Spinal cord (tissue), 9 donors: ENCODE measurements at regions not wholly inside any gene's neighbourhood (a gene's known extent, or its start where the extent isn't known, plus 50 kb on each side); places are given as distances from the start of the nearest gene placed in this dataset.

Source experiments
- DNase-seq, 6 donors: peaks; one replicate each; pipeline versions ENCODE4 v3.0.0 to v3.0.0-alpha.2; 2013 to 2015; ENCODE audit warnings: low spot score in 6 of 6, low read depth in 4 of 6
- H3K27ac ChIP-seq: one replicate; pipeline ENCODE4 v1.5.1; 2013; ENCODE audit warnings: low read depth, low read length, control low read depth
- H3K27me3 ChIP-seq: one replicate; pipeline ENCODE4 v1.6.1; 2013; ENCODE audit warnings: low read length; ENCODE audit not compliant: control insufficient read depth, insufficient read depth
- H3K36me3 ChIP-seq: one replicate; pipeline ENCODE4 v1.6.1; 2013; ENCODE audit warnings: low read length; ENCODE audit not compliant: control insufficient read depth, insufficient read depth
- H3K4me1 ChIP-seq: one replicate; pipeline ENCODE4 v1.6.1; 2013; ENCODE audit warnings: low read length; ENCODE audit not compliant: control insufficient read depth, insufficient read depth
- H3K4me3 ChIP-seq: one replicate; pipeline ENCODE4 v1.5.1; 2013; ENCODE audit warnings: low read depth, low read length, control low read depth
- H3K9me3 ChIP-seq: one replicate; pipeline ENCODE4 v1.6.1; 2013; ENCODE audit warnings: low read length; ENCODE audit not compliant: control insufficient read depth, insufficient read depth
- WGBS: methylation state at CpG from one replicate; pipeline ENCODE4 v1.1.5; 2013; ENCODE audit warnings: missing lambda C conversion rate; ENCODE audit not compliant: insufficient coverage; 5-methylcytosine and 5-hydroxymethylcytosine counted together
- donor health status: healthy.

- Histone ChIP-seq H3K27me3 (no peaks in the 10 kb centered on the region), H3K9me3 (no peaks in the 10 kb centered on the region), H3K27ac (no peak overlapping the region), H3K4me1 (no peaks in the 10 kb centered on the region), H3K36me3 (no peaks in the 10 kb centered on the region), H3K4me3 (no peak overlapping the region)
- DNase-seq = no peak
- no CpG with 5 or more reads among the region's 5 CpGs for WGBS
Measured at GRCh38 chr6:2360126-2360525, 114.7 kb upstream of the GMDS start.

- Histone ChIP-seq H3K27me3 (no peaks in the 10 kb centered on the region), H3K27ac (peak overlapping the region; percentile 30), H3K4me1 (no peaks in the 10 kb centered on the region), H3K9me3 (no peaks in the 10 kb centered on the region), H3K36me3 (no peaks in the 10 kb centered on the region), H3K4me3 (no peak overlapping the region)
- peak in 1 of 6 donors; percentile 26 for DNase-seq
- no CpG with 5 or more reads among the region's 3 CpGs for WGBS
Measured at GRCh38 chr6:2355150-2355549, 109.7 kb upstream of the GMDS start.

- Histone ChIP-seq H3K9me3 (no peaks in the 10 kb centered on the region), H3K27me3 (no peaks in the 10 kb centered on the region), H3K36me3 (no peaks in the 10 kb centered on the region), H3K4me3 (no peak overlapping the region), H3K27ac (peak overlapping the region; percentile 66), H3K4me1 (no peaks in the 10 kb centered on the region)
- DNase-seq = no peak
- no CpG with 5 or more reads among the region's 6 CpGs for WGBS
Measured at GRCh38 chr6:2354138-2354491, 108.7 kb upstream of the GMDS start.

GRCh38 chr6:2353412-2354137, 108.2 kb upstream of the GMDS start:
- H3K36me3 ChIP-seq = no peaks in the 10 kb centered on the region
- WGBS = 46% methylated on average over 4 of the region's 10 CpGs
- no peak overlapping the region for H3K4me3 ChIP-seq

GRCh38 chr6:2351807-2352431, 106.5 kb upstream of the GMDS start:
- no peaks in the 10 kb centered on the region for H3K4me1 ChIP-seq
- 100% methylated on average over 1 of the region's 4 CpGs for WGBS
- no peaks in the 10 kb centered on the region for H3K9me3 ChIP-seq
- H3K27me3 ChIP-seq = no peaks in the 10 kb centered on the region
- H3K4me3 ChIP-seq = no peak overlapping the region
- no peak for DNase-seq
- H3K27ac ChIP-seq = no peak overlapping the region
- H3K36me3 ChIP-seq = no peaks in the 10 kb centered on the region

More at GRCh38 chr6:2353412-2354137, 108.2 kb upstream of the GMDS start:
- peak; percentile 49 to 92 (median 62) for DNase-seq
- no peaks in the 10 kb centered on the region for H3K27me3 ChIP-seq
- H3K4me1 ChIP-seq = no peaks in the 10 kb centered on the region
- no peaks in the 10 kb centered on the region for H3K9me3 ChIP-seq
- peak overlapping the region; percentile 66 for H3K27ac ChIP-seq

GRCh38 chr6:2351090-2351489, 105.7 kb upstream of the GMDS start:
- no peak overlapping the region for H3K27ac ChIP-seq
- no peak for DNase-seq
- 100% methylated on average over 4 of the region's 5 CpGs for WGBS
- H3K27me3 ChIP-seq = no peaks in the 10 kb centered on the region
- H3K36me3 ChIP-seq = no peaks in the 10 kb centered on the region
- H3K4me3 ChIP-seq = no peak overlapping the region
- H3K9me3 ChIP-seq = no peaks in the 10 kb centered on the region
- H3K4me1 ChIP-seq = no peaks in the 10 kb centered on the region

GRCh38 chr6:2346078-2346477, 100.7 kb upstream of the GMDS start:
- Histone ChIP-seq H3K27ac (no peak overlapping the region), H3K4me1 (no peaks in the 10 kb centered on the region), H3K9me3 (no peaks in the 10 kb centered on the region), H3K27me3 (no peaks in the 10 kb centered on the region), H3K4me3 (no peak overlapping the region), H3K36me3 (no peaks in the 10 kb centered on the region)
- DNase-seq = no peak
- WGBS = 69% methylated on average over 1 of the region's 3 CpGs

- Histone ChIP-seq H3K27me3 (no peaks in the 10 kb centered on the region), H3K4me1 (no peaks in the 10 kb centered on the region), H3K9me3 (peaks cover 5% of the 10 kb centered on the region), H3K36me3 (no peaks in the 10 kb centered on the region), H3K27ac (no peak overlapping the region), H3K4me3 (no peak overlapping the region)
- no peak for DNase-seq
- WGBS = 83% methylated on average over 1 of the region's 6 CpGs
Measured at GRCh38 chr6:2344319-2344905, 99.0 kb upstream of the GMDS start.

GRCh38 chr6:2327591-2327990, 82.2 kb upstream of the GMDS start:
- no peaks in the 10 kb centered on the region for H3K36me3 ChIP-seq
- no peaks in the 10 kb centered on the region for H3K4me1 ChIP-seq
- no peaks in the 10 kb centered on the region for H3K27me3 ChIP-seq
- H3K4me3 ChIP-seq = no peak overlapping the region
- H3K27ac ChIP-seq = no peak overlapping the region
- H3K9me3 ChIP-seq = peaks cover 3% of the 10 kb centered on the region
- DNase-seq = no peak
